ENCODE measurements at regions not wholly inside any gene's neighbourhood (a gene's known extent, or its start where the extent isn't known, plus 50 kb on each side); places are given as distances from the start of the nearest gene placed in this dataset.
A peak's percentile ranks its signal among the peaks of the same experiment; 100 is the strongest.

- TF ChIP-seq POLR2A (IDR thresholded peaks at IDR 0.05), result no peak
- no peak for TF ChIP-seq CTCF (IDR thresholded peaks at IDR 0.05)
- no peak for TF ChIP-seq EP300 (IDR thresholded peaks at IDR 0.05)
- TF ChIP-seq POLR2AphosphoS5 (IDR thresholded peaks at IDR 0.05), result no peak
- no peaks in the 10 kb centered on the region for H3K27me3 ChIP-seq
- H3K4me1 ChIP-seq, result peaks cover 0 to 13% (median 8%) of the 10 kb centered on the region in 4 donors
- H3K4me3 ChIP-seq, result no peak overlapping the region
- ATAC-seq (ENCODE audit: low FRiP score in 2 of 2) (peak in 1 of 2 donors; percentile 63), DNase-seq (no peak)
- no peaks in the 10 kb centered on the region for H3K9me3 ChIP-seq
- WGBS, 2 donors, result 34 to 46% methylated on average over 3 of the region's 3 CpGs
- peak overlapping the region in 1 of 4 donors; percentile 69 for H3K27ac ChIP-seq
- no peaks in the 10 kb centered on the region for H3K36me3 ChIP-seq
Measured at GRCh38 chr12:91778091-91778832, 367.4 kb downstream of the BTG1 start.

- no peaks in the 10 kb centered on the region for H3K9me3 ChIP-seq
- no peaks in the 10 kb centered on the region for H3K27me3 ChIP-seq
- H3K4me1 ChIP-seq, result peaks cover 0 to 13% (median 8%) of the 10 kb centered on the region in 4 donors
- ATAC-seq (ENCODE audit: low FRiP score in 2 of 2) (no peak), DNase-seq (no peak)
- 90 to 94% methylated on average over 6 of the region's 6 CpGs for WGBS, 2 donors
- H3K36me3 ChIP-seq, result no peaks in the 10 kb centered on the region
- TF ChIP-seq EP300 (IDR thresholded peaks at IDR 0.05) (no peak), POLR2AphosphoS5 (IDR thresholded peaks at IDR 0.05) (no peak), CTCF (IDR thresholded peaks at IDR 0.05) (no peak), POLR2A (IDR thresholded peaks at IDR 0.05) (no peak)
- no peak overlapping the region for H3K4me3 ChIP-seq
- H3K27ac ChIP-seq, result no peak overlapping the region
Measured at GRCh38 chr12:91777268-91777992, 368.2 kb downstream of the BTG1 start.

- Histone ChIP-seq H3K4me1 (peaks cover 0 to 13% (median 8%) of the 10 kb centered on the region in 4 donors), H3K27me3 (no peaks in the 10 kb centered on the region), H3K4me3 (no peak overlapping the region), H3K36me3 (no peaks in the 10 kb centered on the region), H3K27ac (no peak overlapping the region), H3K9me3 (no peaks in the 10 kb centered on the region)
- 77% methylated on average over 6 of the region's 6 CpGs for WGBS, 2 donors
- TF ChIP-seq POLR2A (IDR thresholded peaks at IDR 0.05) (no peak), EP300 (IDR thresholded peaks at IDR 0.05) (no peak), CTCF (IDR thresholded peaks at IDR 0.05) (no peak), POLR2AphosphoS5 (IDR thresholded peaks at IDR 0.05) (no peak)
- no peak for ATAC-seq (ENCODE audit: low FRiP score in 2 of 2)
- no peak for DNase-seq
Measured at GRCh38 chr12:91774434-91774921, 371.2 kb downstream of the BTG1 start.

- ATAC-seq (ENCODE audit: low FRiP score in 2 of 2) (no peak), DNase-seq (no peak)
- Histone ChIP-seq H3K27ac (no peak overlapping the region), H3K4me1 (peaks cover 0 to 8% (median 7%) of the 10 kb centered on the region in 4 donors), H3K4me3 (no peak overlapping the region), H3K27me3 (no peaks in the 10 kb centered on the region), H3K36me3 (no peaks in the 10 kb centered on the region), H3K9me3 (no peaks in the 10 kb centered on the region)
- 84% methylated on average over 4 of the region's 4 CpGs for WGBS, 2 donors
- no peak for TF ChIP-seq POLR2A (IDR thresholded peaks at IDR 0.05)
- no peak for TF ChIP-seq EP300 (IDR thresholded peaks at IDR 0.05)
- TF ChIP-seq POLR2AphosphoS5 (IDR thresholded peaks at IDR 0.05), result no peak
- no peak for TF ChIP-seq CTCF (IDR thresholded peaks at IDR 0.05)
Measured at GRCh38 chr12:91773749-91774429, 371.8 kb downstream of the BTG1 start.
